ENCODE measurements at regions not wholly inside any gene's neighbourhood (a gene's known extent, or its start where the extent isn't known, plus 50 kb on each side); places are given as distances from the start of the nearest gene placed in this dataset.
"Not testable (repeated sequence)": the region's sequence is repeated elsewhere in the genome, so short reads cannot be mapped to it uniquely, and the experiment has no call there.

- H3K9me3 Mint-ChIP-seq, result no peaks in the 10 kb centered on the region
- peak; percentile 86 for DNase-seq (ENCODE audit: low spot score)
- no peaks in the 10 kb centered on the region for H3K27me3 ChIP-seq
- H3K4me1 ChIP-seq, result no peaks in the 10 kb centered on the region
- peak overlapping the region; percentile 36 for H2AFZ ChIP-seq (replicated peaks)
- H3K36me3 Mint-ChIP-seq, result no peaks in the 10 kb centered on the region
- H3K4me1 Mint-ChIP-seq, result no peaks in the 10 kb centered on the region
- H3K4me3 Mint-ChIP-seq, result no peak overlapping the region
- no peak overlapping the region for H3K9ac ChIP-seq
- H4K20me1 ChIP-seq (ENCODE audit: low read depth), result no peaks in the 10 kb centered on the region
- peaks cover 3% of the 10 kb centered on the region for H3K27me3 Mint-ChIP-seq (ENCODE audit: insufficient read depth, low read depth)
- no peak overlapping the region for H3K4me2 ChIP-seq
- H3K27ac ChIP-seq, result no peak overlapping the region
- H3K79me2 ChIP-seq (ENCODE audit: low read depth), result no peaks in the 10 kb centered on the region
- H3K9me3 ChIP-seq (ENCODE audit: low read depth), result no peaks in the 10 kb centered on the region
- no peak for TF ChIP-seq EZH2 (IDR thresholded peaks at IDR 0.05)
- no peak for TF ChIP-seq EZH2phosphoT487 (IDR thresholded peaks at IDR 0.05)
- peak; percentile 99 for TF ChIP-seq CTCF (IDR thresholded peaks at IDR 0.05)
- no peaks in the 10 kb centered on the region for H3K36me3 ChIP-seq
- no peak overlapping the region for H3K27ac Mint-ChIP-seq
- H3F3A ChIP-seq (ENCODE audit: low read depth), result no peaks in the 10 kb centered on the region
- no peak overlapping the region for H3K4me3 ChIP-seq
Measured at GRCh38 chr10:86585037-86585929, 63.7 kb upstream of the WAPL start.

- no peaks in the 10 kb centered on the region for H3K79me2 ChIP-seq (ENCODE audit: low read depth)
- H3K9me3 ChIP-seq (ENCODE audit: low read depth), result no peaks in the 10 kb centered on the region
- H3K27me3 Mint-ChIP-seq (ENCODE audit: insufficient read depth, low read depth), result peaks cover 3% of the 10 kb centered on the region
- no peaks in the 10 kb centered on the region for H3F3A ChIP-seq (ENCODE audit: low read depth)
- no peak overlapping the region for H3K27ac ChIP-seq
- H3K4me1 Mint-ChIP-seq, result no peaks in the 10 kb centered on the region
- no peak overlapping the region for H3K4me3 Mint-ChIP-seq
- H4K20me1 ChIP-seq (ENCODE audit: low read depth), result no peaks in the 10 kb centered on the region
- H3K27me3 ChIP-seq, result no peaks in the 10 kb centered on the region
- no peak overlapping the region for H2AFZ ChIP-seq (replicated peaks)
- no peaks in the 10 kb centered on the region for H3K36me3 ChIP-seq
- H3K4me1 ChIP-seq, result no peaks in the 10 kb centered on the region
- TF ChIP-seq CTCF (IDR thresholded peaks at IDR 0.05) (no peak), EZH2phosphoT487 (IDR thresholded peaks at IDR 0.05) (no peak), EZH2 (IDR thresholded peaks at IDR 0.05) (no peak)
- no peak for DNase-seq (ENCODE audit: low spot score)
- no peak overlapping the region for H3K9ac ChIP-seq
- H3K27ac Mint-ChIP-seq, result no peak overlapping the region
- H3K36me3 Mint-ChIP-seq, result no peaks in the 10 kb centered on the region
- no peaks in the 10 kb centered on the region for H3K9me3 Mint-ChIP-seq
- H3K4me2 ChIP-seq, result no peak overlapping the region
- H3K4me3 ChIP-seq, result no peak overlapping the region
Measured at GRCh38 chr10:86586516-86586915, 64.9 kb upstream of the WAPL start.

- H3K9me3 Mint-ChIP-seq; H3K79me2 ChIP-seq (ENCODE audit: low read depth); H3K27ac Mint-ChIP-seq; H2AFZ ChIP-seq (replicated peaks); H3F3A ChIP-seq (ENCODE audit: low read depth); DNase-seq (ENCODE audit: low spot score); H3K27me3 ChIP-seq; H3K36me3 ChIP-seq; H3K4me1 Mint-ChIP-seq; H3K4me3 ChIP-seq; H3K4me2 ChIP-seq; H4K20me1 ChIP-seq (ENCODE audit: low read depth); H3K36me3 Mint-ChIP-seq; H3K27ac ChIP-seq; H3K4me3 Mint-ChIP-seq; H3K9ac ChIP-seq; H3K27me3 Mint-ChIP-seq (ENCODE audit: insufficient read depth, low read depth); H3K4me1 ChIP-seq; H3K9me3 ChIP-seq (ENCODE audit: low read depth): not testable (repeated sequence)
Measured at GRCh38 chr10:86588781-86589180, 65.6 kb upstream of the OPN4 start.

GRCh38 chr10:86591436-86591835, 62.9 kb upstream of the OPN4 start:
- Mint-ChIP-seq H3K9me3 (no peaks in the 10 kb centered on the region), H3K36me3 (no peaks in the 10 kb centered on the region), H3K4me3 (no peak overlapping the region), H3K4me1 (no peaks in the 10 kb centered on the region), H3K27ac (no peak overlapping the region), H3K27me3 (ENCODE audit: insufficient read depth, low read depth) (peaks cover 5% of the 10 kb centered on the region)
- Histone ChIP-seq H3K79me2 (ENCODE audit: low read depth) (no peaks in the 10 kb centered on the region), H3K27ac (no peak overlapping the region), H3K27me3 (no peaks in the 10 kb centered on the region), H3K36me3 (no peaks in the 10 kb centered on the region), H3F3A (ENCODE audit: low read depth) (no peaks in the 10 kb centered on the region), H3K4me3 (no peak overlapping the region), H3K4me1 (no peaks in the 10 kb centered on the region), H3K9ac (no peak overlapping the region), H3K9me3 (ENCODE audit: low read depth) (no peaks in the 10 kb centered on the region), H3K4me2 (no peak overlapping the region), H2AFZ (replicated peaks) (no peak overlapping the region), H4K20me1 (ENCODE audit: low read depth) (no peaks in the 10 kb centered on the region)
- DNase-seq (ENCODE audit: low spot score), result no peak
- TF ChIP-seq CTCF (IDR thresholded peaks at IDR 0.05), result no peak
- TF ChIP-seq EZH2phosphoT487 (IDR thresholded peaks at IDR 0.05), result no peak
- TF ChIP-seq EZH2 (IDR thresholded peaks at IDR 0.05), result no peak
